ENCODE measurements at regions not wholly inside any gene's neighbourhood (a gene's known extent, or its start where the extent isn't known, plus 50 kb on each side); places are given as distances from the start of the nearest gene placed in this dataset.

GRCh38 chr9:23571414-23572104 is 254.5 kb downstream of the ELAVL2 start:
- TF ChIP-seq CTCF (IDR thresholded peaks at IDR 0.05): no peak
- TF ChIP-seq ZFX (IDR thresholded peaks at IDR 0.05; ENCODE audit: borderline replicate concordance): no peak
